Caco-2 (cell line): ENCODE measurements at regions not wholly inside any gene's neighbourhood (a gene's known extent, or its start where the extent isn't known, plus 50 kb on each side); places are given as distances from the start of the nearest gene placed in this dataset.

Experiments
- BruUV-seq: library from RNA; stranded (reverse); fragments of 400-500 nt; replicated peaks from 2 replicates; lab custom pipeline; 2021; lab: Mats Ljungman, UMichigan
- CTCF ChIA-PET: fragments of 300-600 bp; sonication (Branson Sonifier 250); formaldehyde crosslinking; loops from one replicate; lab custom pipeline; 2022; ENCODE audit warnings: antibody characterized with exemption; lab: Charles Lee
- POLR2A ChIA-PET: fragments of 300-600 bp; sonication (Branson Sonifier 250); formaldehyde crosslinking; loops from one replicate; lab custom pipeline; 2022; ENCODE audit warnings: antibody characterized with exemption; lab: Charles Lee
- DNase-seq, 2 experiments: peaks; one replicate each; pipeline versions ENCODE4 v3.0.0 to v3.0.0-alpha.2; 2020 to 2022
- H3K27me3 ChIP-seq: replicated peaks from 2 replicates; pipeline ENCODE4 v1.6.0; 2011; ENCODE audit warnings: low read length; ENCODE audit not compliant: control insufficient read depth, insufficient read depth
- H3K36me3 ChIP-seq: 2 replicates; pipeline ENCODE4 v1.5.1; 2011; ENCODE audit warnings: low read length; ENCODE audit not compliant: control insufficient read depth, insufficient read depth
- H3K4me1 ChIP-seq: fragments of 250-450 bp; sonication (Bioruptor Pico); 2 replicates; pipeline ENCODE4 v1.5.1; 2020; ENCODE audit warnings: mild to moderate bottlenecking
- H3K4me3 ChIP-seq: 2 replicates; pipeline ENCODE4 v1.5.1; 2011; ENCODE audit warnings: low read depth, mild to moderate bottlenecking, control low read depth, low read length
- H3K9me3 ChIP-seq: fragments of 250-450 bp; sonication (Bioruptor Pico); 2 replicates; pipeline ENCODE4 v1.5.1; 2020; ENCODE audit warnings: mild to moderate bottlenecking, moderate library complexity
- H3K27ac Mint-ChIP-seq: one replicate; pipeline ENCODE4 v1.8.0; 2022; ENCODE audit warnings: mixed read lengths; ENCODE audit not compliant: unreplicated experiment
- H3K27me3 Mint-ChIP-seq: one replicate; pipeline ENCODE4 v1.8.0; 2022; ENCODE audit warnings: mixed read lengths; ENCODE audit not compliant: insufficient read depth, unreplicated experiment
- H3K36me3 Mint-ChIP-seq: one replicate; pipeline ENCODE4 v1.8.0; 2022; ENCODE audit warnings: mild to moderate bottlenecking, mixed read lengths; ENCODE audit not compliant: insufficient read depth, unreplicated experiment
- H3K4me1 Mint-ChIP-seq: one replicate; pipeline ENCODE4 v1.8.0; 2022; ENCODE audit warnings: low read depth, mixed read lengths; ENCODE audit not compliant: unreplicated experiment
- H3K4me3 Mint-ChIP-seq: one replicate; pipeline ENCODE4 v1.8.0; 2022; ENCODE audit warnings: mild to moderate bottlenecking, moderate library complexity, mixed read lengths; ENCODE audit not compliant: unreplicated experiment
- H3K9me3 Mint-ChIP-seq: one replicate; pipeline ENCODE4 v1.8.0; 2022; ENCODE audit warnings: mixed read lengths; ENCODE audit not compliant: unreplicated experiment
- intact Hi-C: fragments of 100-400 bp; cut with micrococcal nuclease; formaldehyde crosslinking; loops from one replicate; pipeline ENCODE4 v1.10.0; 2022; ENCODE audit not compliant: unreplicated experiment
- TF ChIP-seq, protein P1 (sequence below), 2 experiments: fragments of 200-600 bp in 1 of 2; IDR thresholded peaks; 1 replicate in 1 of 2; 2 replicates in 1 of 2; pipeline versions ENCODE4 v1.5.1 to v1.8.0; 2011 to 2022; ENCODE audit warnings: antibody characterized with exemption in 1 of 2, control low read depth in 1 of 2, inconsistent platforms in 1 of 2, low read depth in 1 of 2, low read length in 1 of 2, mild to moderate bottlenecking in 1 of 2, moderate library complexity in 1 of 2; ENCODE audit not compliant: insufficient read depth in 1 of 2, severe bottlenecking in 1 of 2, unreplicated experiment in 1 of 2

DNA sequence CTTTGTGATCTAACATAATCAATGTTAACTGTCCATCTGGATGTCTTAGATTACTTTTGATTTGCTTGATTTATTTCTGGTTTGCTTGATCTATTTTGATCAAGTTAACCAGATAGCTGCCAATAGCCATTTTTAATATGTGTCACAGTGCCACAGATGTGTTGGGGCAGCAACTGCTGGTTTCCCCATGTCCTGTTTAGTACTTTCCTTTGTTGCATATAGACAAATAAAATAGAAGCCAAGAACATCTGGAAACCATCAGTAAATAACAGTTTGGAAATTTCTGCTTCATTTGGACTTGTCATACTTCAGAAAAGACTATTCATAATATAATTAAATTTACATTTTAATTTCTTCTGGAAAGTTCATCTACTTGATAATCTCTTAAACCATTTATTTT lies 145.6 kb upstream of the C21orf91 start:
- TF ChIP-seq, protein P1, sequence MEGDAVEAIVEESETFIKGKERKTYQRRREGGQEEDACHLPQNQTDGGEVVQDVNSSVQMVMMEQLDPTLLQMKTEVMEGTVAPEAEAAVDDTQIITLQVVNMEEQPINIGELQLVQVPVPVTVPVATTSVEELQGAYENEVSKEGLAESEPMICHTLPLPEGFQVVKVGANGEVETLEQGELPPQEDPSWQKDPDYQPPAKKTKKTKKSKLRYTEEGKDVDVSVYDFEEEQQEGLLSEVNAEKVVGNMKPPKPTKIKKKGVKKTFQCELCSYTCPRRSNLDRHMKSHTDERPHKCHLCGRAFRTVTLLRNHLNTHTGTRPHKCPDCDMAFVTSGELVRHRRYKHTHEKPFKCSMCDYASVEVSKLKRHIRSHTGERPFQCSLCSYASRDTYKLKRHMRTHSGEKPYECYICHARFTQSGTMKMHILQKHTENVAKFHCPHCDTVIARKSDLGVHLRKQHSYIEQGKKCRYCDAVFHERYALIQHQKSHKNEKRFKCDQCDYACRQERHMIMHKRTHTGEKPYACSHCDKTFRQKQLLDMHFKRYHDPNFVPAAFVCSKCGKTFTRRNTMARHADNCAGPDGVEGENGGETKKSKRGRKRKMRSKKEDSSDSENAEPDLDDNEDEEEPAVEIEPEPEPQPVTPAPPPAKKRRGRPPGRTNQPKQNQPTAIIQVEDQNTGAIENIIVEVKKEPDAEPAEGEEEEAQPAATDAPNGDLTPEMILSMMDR (IDR thresholded peaks at IDR 0.05; ENCODE audit: insufficient read depth in 1 of 2, low read depth in 1 of 2, low read length in 1 of 2, severe bottlenecking in 1 of 2, unreplicated experiment in 1 of 2): no peak
- H3K4me3 ChIP-seq: no peak overlapping the region
- Mint-ChIP-seq H3K27ac (no peak overlapping the region), H3K27me3 (peaks cover 10% of the 10 kb centered on the region), H3K4me1 (no peaks in the 10 kb centered on the region), H3K36me3 (no peaks in the 10 kb centered on the region), H3K4me3 (no peak overlapping the region), H3K9me3 (no peaks in the 10 kb centered on the region)
- no peaks in the 10 kb centered on the region for H3K36me3 ChIP-seq
- intact Hi-C loops: no loop called here
- BruUV-seq: no TSS peak
- DNase-seq: no peak
- H3K9me3 ChIP-seq: no peaks in the 10 kb centered on the region
- no peaks in the 10 kb centered on the region for H3K27me3 ChIP-seq
- no peaks in the 10 kb centered on the region for H3K4me1 ChIP-seq
- ChIA-PET POLR2A (no interaction called here), CTCF (no interaction called here)

DNA sequence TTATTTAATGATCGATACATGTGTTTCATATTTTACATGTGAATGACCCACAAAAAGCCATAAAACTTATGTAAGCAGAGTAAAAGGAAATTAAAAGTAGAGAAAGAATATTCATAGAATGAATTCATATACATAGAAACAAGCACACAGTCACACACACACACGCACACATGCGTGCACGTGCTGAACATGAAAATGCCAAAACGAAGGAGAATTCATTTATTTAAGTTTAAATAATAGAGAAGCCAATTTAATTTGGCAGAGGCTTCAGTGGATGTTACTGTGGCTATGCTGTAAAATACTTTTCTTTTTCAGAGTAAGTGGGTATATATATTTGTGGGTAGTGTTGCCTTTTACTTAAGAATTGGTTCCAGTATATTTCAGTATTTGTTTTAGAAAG lies 145.0 kb upstream of the C21orf91 start:
- CTCF ChIA-PET: no interaction called here
- BruUV-seq: no TSS peak
- Histone ChIP-seq H3K36me3 (no peaks in the 10 kb centered on the region), H3K4me3 (no peak overlapping the region), H3K27me3 (no peaks in the 10 kb centered on the region), H3K4me1 (no peaks in the 10 kb centered on the region), H3K9me3 (no peaks in the 10 kb centered on the region)
- POLR2A ChIA-PET: no interaction called here
- no peaks in the 10 kb centered on the region for H3K4me1 Mint-ChIP-seq
- TF ChIP-seq, protein P1 (IDR thresholded peaks at IDR 0.05; ENCODE audit: insufficient read depth in 1 of 2, low read depth in 1 of 2, low read length in 1 of 2, severe bottlenecking in 1 of 2, unreplicated experiment in 1 of 2): no peak
- intact Hi-C loops: no loop called here
- peaks cover 10% of the 10 kb centered on the region for H3K27me3 Mint-ChIP-seq
- H3K27ac Mint-ChIP-seq: no peak overlapping the region
- H3K9me3 Mint-ChIP-seq: no peaks in the 10 kb centered on the region
- H3K36me3 Mint-ChIP-seq: no peaks in the 10 kb centered on the region
- DNase-seq: no peak
- H3K4me3 Mint-ChIP-seq: no peak overlapping the region

DNA sequence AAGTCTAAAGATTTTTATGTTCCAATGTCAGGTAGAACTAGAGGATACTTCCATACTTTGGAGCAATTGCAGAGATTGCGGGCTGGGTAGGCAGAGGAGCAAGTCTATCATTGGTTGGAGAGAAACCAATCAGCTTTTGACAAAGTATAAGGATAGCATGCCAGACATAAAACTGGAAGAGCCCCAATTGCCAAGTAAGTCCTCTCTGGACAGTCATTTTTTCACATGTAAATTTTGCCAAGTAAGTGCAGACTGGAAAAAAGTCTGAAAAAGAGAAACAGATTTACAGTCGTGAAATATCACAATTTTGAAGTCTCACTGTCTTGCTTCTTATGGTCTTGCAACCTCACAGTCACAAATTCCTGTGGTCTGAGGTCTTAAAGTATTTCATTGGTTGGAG lies 131.4 kb upstream of the C21orf91 start:
- Mint-ChIP-seq H3K9me3 (no peaks in the 10 kb centered on the region), H3K4me1 (no peaks in the 10 kb centered on the region), H3K27me3 (peaks cover 9% of the 10 kb centered on the region), H3K27ac (no peak overlapping the region), H3K36me3 (no peaks in the 10 kb centered on the region), H3K4me3 (no peak overlapping the region)
- BruUV-seq: no TSS peak
- Histone ChIP-seq H3K27me3 (no peaks in the 10 kb centered on the region), H3K4me3 (no peak overlapping the region), H3K9me3 (no peaks in the 10 kb centered on the region), H3K36me3 (no peaks in the 10 kb centered on the region), H3K4me1 (no peaks in the 10 kb centered on the region)
- CTCF ChIA-PET: no interaction called here
- TF ChIP-seq, protein P1 (IDR thresholded peaks at IDR 0.05; ENCODE audit: insufficient read depth in 1 of 2, low read depth in 1 of 2, low read length in 1 of 2, severe bottlenecking in 1 of 2, unreplicated experiment in 1 of 2): no peak
- POLR2A ChIA-PET: no interaction called here
- DNase-seq: no peak
- intact Hi-C loops: no loop called here
